Head of caudate nucleus (tissue), 42 donors: ENCODE measurements at regions not wholly inside any gene's neighbourhood (a gene's known extent, or its start where the extent isn't known, plus 50 kb on each side); places are given as distances from the start of the nearest gene placed in this dataset.

Experiments
- DNase-seq, 42 donors: peaks; one replicate each; pipeline versions ENCODE4 v3.0.0 to v3.0.0-alpha.2; 2020 to 2021; ENCODE audit warnings: mixed read lengths in 7 of 42
- intact Hi-C: fragments of 100-400 bp; cut with DNase I; formaldehyde crosslinking; loops from one replicate; pipeline ENCODE4 v1.15.0; 2022

DNA sequence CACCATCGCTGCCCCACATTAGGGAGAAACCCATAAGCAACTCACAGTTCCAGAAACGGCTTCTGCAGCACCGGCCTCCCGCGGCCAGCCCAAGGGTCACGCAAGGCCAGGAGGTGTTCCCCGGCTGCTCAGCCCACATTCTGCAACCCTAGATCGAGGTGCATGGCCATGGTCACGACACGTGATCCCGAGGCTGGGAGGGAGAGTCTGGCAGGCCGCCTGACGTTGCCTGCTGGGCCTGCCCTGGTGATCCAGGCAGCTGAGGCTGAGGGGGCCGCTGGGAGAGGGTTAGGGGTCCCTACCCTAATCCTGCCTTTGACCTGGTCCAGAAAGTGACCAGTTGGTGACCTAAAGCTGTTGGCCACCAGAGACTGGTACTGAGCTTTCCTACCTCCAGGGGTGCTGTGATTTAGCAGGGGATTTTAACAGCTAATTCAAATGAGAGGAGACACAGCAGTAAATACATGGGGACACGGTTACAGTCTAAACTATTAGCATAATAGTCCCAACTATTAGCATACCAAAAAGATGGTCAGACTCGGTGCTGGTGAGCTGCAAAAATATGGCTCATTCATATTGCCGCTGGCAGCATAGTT lies 97.4 kb upstream of the CIBAR2 start:
- DNase-seq = no peak
- intact Hi-C loops = no loop called here

DNA sequence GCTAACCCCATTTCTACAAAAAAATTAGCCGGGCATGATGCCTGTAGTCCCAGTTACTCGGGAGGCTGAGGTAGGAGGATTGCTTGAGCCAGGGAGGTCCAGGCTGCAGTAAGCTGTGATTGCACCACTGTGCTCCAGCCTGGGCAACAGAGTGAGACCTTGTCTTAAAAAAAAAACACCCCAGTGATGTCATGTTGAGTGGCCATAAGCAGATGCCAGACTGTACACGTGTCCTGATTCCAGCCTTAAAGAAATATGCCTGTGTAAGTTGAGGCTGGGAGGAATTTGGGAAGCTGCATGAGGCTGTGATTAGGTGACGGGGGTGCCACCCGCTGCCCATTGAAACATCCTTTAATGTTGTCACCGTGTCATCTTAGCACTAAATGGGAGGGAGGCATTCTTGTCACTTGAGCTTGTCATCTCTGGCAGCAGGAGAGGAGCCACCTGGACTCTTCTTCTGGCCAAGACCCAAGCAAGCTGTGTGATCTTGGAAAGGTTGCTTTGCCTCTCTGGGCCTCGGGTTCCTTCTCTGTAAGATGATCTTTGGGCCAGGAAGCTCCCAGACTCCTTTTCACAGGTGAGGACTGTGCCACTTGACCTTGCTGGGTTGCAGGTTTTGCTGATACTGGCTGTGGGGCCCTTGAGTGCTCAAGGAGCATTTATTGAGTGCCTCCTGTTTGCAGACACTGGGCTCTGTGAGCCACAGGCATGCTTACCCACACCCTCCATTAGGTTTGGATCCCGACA lies 98.3 kb upstream of the CIBAR2 start:
- intact Hi-C loops = no loop called here
- no peak for DNase-seq

DNA sequence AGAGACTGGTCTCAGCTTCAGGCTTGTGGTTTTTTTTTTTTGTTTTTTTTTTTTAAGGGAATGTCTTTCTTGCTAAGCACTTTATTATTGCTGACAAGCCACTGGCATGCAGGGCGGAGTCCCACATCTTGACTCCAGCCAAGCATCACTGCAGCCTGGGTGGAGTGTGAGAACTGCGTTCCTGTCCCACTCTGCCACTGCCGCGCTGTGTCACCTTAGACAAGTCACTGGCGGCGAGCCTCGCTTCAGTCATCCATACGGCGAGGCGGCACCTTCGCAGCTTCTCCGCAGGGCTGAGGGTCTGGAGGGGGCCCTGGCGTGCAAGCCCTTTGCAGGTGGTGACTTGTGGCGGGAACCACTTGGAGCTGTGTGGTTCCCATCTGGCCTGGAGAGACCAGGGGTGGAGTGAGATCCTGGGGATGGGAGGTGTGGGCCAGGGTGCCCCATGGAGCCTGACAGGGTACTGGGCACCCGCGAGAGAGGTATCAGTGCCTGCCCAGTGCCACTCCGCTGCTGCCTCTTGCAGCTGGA lies 99.1 kb upstream of the CIBAR2 start:
- DNase-seq = no peak
- intact Hi-C loops = no loop called here

- intact Hi-C loops = no loop called here
- DNase-seq = peak in 6 of 42 donors; percentile 33 to 59 (median 36)
Measured at GRCh38 chr16:85213926-85214675, 101.8 kb upstream of the CIBAR2 start.

DNA sequence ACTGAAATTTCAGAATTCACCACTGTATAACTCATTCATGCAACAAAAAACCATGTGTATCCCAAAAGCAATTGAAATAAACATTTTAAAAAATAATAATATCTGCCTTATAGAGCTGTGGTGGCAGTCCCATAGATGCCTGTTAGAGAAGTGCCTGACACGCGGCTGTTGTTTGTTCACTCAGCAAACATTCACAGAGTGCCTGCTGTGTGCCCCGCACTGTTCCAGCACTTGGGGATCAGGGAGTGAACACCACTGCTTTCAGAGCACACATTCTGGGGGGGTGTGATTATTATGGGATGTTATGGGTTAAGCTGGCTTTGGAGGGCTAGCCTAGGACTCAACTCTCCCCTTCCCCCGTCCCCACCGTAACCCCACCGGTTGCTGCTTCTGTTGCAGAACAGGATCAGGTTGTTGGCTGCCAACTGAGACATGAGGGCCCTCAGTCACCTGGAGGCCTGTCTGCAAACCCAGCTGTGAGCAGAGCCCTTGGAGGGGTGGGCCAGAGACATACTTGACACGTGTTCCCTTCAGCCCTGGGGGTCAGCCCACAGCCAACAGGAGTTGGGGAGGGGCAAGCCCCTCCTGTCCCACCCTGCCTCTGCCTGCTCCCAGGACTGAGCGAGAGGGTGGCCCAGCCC lies 103.3 kb upstream of the CIBAR2 start:
- intact Hi-C loops = no loop called here
- DNase-seq = no peak

DNA sequence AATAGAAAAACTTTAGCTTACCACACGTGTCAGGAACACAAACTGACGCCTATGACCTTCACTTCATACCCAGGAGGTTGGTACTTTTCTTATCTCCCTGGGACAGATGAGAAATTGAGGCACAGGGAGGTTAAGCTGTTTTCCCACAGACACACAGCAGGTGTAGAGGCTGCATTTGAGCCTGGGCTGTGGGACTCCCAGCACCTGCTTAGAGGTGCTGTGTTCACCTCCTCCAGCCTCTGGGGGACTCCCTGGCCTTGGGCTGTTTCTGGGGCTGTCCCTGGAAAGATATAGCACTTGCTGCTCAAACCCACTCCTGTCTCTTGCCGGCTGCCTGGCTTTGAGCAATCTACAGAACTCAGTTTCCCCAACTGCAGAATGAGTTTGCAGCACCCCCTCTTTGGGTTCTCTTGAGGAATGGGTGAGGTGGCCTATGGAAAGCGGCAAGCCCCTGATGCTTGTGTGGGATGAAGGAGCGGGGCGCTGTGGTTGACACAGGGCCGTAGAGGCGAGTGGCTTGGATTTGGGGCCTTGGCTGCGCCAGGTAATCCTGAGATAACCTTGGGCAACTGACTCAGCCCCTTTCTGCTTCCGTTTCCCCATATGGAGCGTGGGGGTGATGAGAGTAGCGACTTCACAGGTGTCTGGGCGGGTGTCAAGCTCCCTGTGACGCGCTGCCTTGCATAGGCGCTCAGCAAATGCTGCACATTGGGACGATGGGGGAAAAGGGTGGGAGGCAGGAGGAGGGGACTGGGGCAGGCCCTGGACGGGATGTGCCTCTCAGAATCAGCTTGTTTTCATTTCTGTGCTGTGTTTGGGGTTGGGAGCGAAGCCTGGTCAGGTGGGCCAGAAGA lies 104.5 kb upstream of the CIBAR2 start:
- peak; percentile 48 to 96 (median 78) for DNase-seq
- intact Hi-C loops = no loop called here

DNA sequence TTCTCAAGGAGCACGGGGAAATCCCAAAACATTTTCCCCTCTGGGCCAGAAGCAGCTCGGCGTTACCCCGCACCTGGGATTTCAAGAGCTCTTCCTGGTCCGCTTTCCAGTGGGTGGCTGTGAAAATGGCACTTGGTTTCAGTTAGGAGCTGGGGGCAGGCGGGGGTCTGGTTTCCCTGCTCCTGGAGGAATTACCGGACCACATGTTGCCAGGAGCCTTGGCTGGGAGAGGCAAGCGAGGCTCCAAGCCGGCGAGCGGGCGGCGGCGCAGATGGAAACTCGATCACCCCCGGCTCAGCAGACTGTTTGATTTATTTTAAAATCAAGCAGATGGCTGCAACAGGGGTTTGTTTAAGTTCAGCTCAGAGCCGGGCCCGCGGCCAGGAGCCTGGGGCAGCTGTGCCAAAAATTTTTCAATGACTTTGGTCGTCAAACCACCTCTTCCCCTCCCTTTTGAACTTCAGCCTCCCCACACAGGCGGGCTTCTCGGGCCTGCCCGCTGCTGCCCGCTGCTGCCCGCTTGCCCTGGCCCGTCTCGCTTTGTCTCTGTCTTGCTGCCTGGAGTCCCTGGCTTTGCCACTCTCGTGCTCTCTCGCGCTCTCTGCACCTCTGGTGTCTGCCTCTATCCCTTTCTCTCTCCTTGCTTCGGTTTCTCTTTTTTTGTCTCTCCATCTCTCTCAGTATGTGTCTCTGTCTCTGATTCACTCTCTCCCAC lies 108.0 kb upstream of the CIBAR2 start:
- peak in 41 of 42 donors; percentile 19 to 73 (median 50) for DNase-seq
- intact Hi-C loops = loop anchor here (10.0 kb wide), 1 partner anchor 55 kb away; no protein-coding TSS in a partner anchor

DNA sequence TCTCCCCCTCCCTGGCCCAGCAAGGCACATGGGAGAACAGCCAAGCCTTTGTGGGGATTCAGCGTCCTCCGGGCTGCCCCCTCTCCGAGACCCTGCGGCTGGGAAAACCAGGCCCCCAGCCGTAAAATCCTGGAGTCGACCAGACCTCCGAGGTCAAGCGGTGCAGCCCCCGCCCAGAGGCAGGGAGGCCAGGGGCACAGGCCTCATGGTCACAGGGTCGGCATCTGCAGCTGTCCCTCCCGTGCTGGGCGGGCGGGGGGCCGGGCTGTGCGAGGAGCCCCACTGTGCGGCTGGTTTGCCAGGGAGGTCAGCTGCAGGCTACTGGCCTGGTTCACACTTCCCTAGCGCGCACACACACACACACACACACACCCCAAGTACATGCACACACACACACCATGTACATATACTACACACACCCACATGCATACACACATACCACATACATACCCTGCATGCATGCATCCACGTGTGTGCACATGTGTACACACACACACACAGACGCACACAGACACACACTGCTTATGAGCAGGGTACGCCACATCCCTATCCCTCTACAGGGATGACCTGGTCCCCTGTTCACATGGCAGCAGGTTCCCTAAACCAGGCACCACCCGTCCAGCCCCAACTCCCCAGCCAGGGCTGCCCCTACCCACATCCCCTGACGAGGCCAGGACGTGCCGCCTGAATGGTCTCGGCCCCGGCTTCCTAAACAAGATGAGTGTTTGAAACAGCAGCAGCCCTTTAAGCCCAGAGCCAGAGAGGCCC lies 108.9 kb upstream of the CIBAR2 start:
- DNase-seq = no peak

DNA sequence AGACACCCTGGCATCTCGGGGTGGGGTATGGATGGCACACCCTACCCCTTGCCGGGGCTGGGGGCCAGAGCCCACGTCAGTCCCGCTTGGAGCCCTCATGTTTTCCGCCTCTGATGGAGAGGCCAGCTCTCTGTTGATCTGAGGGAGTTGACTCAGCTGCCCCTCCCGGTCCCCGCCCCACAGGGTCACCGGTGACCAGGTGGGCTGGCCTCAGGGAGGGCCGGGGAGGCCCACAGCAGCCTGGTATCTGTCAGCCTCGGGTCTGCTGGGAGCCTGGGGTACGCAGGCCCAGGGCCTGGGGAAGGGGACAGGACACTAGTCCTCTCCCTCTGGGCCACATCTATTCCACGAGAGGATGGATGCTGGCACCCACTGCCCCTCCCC lies 109.5 kb upstream of the CIBAR2 start:
- intact Hi-C loops = loop anchor here (10.0 kb wide), 1 partner anchor 57 kb away; no protein-coding TSS in a partner anchor
- DNase-seq = no peak

More for the DNA sequence above, 108.9 kb upstream of the CIBAR2 start:
- intact Hi-C loops = loop anchor here (10.0 kb wide), 1 partner anchor 56 kb away; no protein-coding TSS in a partner anchor

- intact Hi-C loops = loop anchor here (10.0 kb wide), 1 partner anchor 58 kb away; no protein-coding TSS in a partner anchor
- no peak for DNase-seq
Measured at GRCh38 chr16:85222155-85222863, 110.0 kb upstream of the CIBAR2 start.

DNA sequence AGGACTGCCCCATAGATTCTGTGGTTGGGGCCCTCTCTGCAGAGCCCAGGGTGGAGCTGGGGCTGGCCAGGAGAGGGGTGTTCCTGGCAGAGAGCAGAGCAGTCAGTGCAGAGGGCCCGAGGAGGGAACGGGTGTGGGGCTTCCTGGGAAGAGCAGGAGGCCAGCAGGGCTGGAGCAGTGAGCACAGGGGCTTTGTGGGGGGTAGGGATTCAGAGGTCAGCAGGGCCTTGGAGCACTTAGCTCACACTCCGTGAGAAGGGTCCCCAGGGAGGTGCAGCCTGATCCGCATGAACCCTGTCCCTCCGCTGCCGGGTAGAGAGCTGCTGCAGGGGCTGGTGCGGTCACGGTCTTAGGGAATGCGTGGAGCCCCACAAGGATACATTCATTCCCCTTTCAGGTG lies 113.0 kb upstream of the CIBAR2 start:
- intact Hi-C loops = loop anchor here (10.0 kb wide), 1 partner anchor 60 kb away; no protein-coding TSS in a partner anchor

DNA sequence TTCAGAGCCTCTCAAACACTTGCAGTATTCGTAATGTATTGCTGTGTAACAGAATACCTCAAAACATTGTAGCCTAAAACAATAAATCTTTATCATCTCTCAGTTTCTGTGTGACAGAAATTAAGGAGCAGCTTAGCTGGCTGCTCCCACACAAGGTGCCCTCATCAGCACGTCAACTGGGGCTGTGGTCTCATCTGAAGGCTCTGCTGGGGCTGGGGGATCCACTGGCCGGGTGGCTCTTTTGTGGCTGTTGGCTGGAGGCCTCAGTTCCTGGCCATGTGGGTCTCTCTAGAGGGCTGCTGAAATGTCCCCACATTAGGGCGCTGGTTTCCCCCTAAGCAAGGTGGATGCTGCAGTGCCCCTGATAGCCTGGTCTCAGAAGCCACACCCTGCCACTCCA lies 113.4 kb upstream of the CIBAR2 start:
- intact Hi-C loops = loop anchor here (10.0 kb wide), 1 partner anchor 61 kb away; no protein-coding TSS in a partner anchor

More for the DNA sequence above, 113.0 kb upstream of the CIBAR2 start:
- no peak for DNase-seq

DNA sequence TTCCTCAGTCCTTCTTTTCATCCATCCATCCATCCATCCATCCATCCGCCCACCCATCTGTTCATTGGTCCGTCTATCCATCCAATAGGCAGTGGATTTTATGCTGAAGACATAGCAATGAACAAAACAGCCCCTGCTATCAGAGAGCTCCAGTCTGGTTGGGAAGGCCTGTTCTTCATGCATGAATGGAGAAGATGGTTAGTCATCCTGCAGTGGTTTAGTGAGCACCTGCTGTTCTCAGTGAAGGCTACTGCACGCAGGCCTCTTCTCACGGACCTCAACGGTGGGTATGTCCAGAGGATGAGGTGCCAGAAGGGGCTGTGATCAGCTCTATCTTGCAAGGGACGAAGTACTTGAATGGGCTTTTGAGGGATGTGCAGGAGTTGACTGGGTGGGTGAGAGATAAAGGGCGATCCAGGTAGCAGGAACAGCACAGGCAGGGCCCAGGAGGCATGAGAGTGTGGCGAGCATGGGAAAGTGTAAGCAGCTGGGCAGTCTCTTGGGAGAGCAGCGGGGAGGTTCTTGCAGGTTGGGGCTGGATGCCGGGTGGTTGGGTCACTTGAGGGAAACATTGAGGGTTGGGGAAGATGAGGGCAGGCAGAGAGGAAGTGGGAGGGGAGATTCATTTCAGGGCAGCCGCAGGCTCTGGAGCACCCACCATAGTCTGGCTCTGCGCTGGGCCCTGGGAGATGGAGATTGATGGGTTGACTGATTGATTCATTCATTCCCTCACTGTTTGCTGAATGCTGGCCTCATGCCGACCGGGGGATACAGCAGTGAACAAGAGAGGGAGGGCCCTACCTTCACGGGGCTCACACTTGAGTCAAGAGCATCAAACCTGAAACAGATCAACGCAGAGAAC lies 115.0 kb upstream of the CIBAR2 start:
- intact Hi-C loops = loop anchor here (10.0 kb wide), 1 partner anchor 63 kb away; no protein-coding TSS in a partner anchor
- peak in 1 of 42 donors; percentile 23 for DNase-seq

More for the DNA sequence above, 113.4 kb upstream of the CIBAR2 start:
- no peak for DNase-seq

- DNase-seq = peak in 39 of 42 donors; percentile 25 to 85 (median 66)
- intact Hi-C loops = loop anchor here (10.0 kb wide), 1 partner anchor 63 kb away; no protein-coding TSS in a partner anchor
Measured at GRCh38 chr16:85227946-85228862, 115.9 kb upstream of the CIBAR2 start.
